ENCODE measurements at regions not wholly inside any gene's neighbourhood (a gene's known extent, or its start where the extent isn't known, plus 50 kb on each side); places are given as distances from the start of the nearest gene placed in this dataset.

DNA sequence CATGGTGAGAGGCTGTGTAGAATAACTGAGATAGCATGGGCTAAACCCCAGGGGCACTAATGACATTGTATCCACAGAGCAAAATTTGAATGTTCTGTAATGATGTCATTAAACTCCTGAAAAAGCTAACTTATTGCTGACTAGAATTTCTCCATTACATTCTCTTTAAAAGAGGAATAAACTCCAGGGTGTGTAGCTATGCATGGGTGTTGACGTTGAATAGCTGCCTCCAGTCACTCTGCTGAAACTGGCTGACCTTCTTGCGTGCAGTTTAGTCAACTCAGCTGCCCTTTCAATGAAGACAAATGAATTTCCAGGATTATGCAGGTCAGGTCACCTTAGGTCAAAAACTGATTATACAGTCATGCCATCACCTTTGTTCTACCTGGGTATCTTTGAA is 617.5 kb upstream of the WWC1 start:
- TF ChIP-seq POLR2A (IDR thresholded peaks at IDR 0.05), result no peak
- TF ChIP-seq, protein P1, sequence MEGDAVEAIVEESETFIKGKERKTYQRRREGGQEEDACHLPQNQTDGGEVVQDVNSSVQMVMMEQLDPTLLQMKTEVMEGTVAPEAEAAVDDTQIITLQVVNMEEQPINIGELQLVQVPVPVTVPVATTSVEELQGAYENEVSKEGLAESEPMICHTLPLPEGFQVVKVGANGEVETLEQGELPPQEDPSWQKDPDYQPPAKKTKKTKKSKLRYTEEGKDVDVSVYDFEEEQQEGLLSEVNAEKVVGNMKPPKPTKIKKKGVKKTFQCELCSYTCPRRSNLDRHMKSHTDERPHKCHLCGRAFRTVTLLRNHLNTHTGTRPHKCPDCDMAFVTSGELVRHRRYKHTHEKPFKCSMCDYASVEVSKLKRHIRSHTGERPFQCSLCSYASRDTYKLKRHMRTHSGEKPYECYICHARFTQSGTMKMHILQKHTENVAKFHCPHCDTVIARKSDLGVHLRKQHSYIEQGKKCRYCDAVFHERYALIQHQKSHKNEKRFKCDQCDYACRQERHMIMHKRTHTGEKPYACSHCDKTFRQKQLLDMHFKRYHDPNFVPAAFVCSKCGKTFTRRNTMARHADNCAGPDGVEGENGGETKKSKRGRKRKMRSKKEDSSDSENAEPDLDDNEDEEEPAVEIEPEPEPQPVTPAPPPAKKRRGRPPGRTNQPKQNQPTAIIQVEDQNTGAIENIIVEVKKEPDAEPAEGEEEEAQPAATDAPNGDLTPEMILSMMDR (IDR thresholded peaks at IDR 0.05), result no peak

Measured in transverse colon (tissue), 3 donors.